ENCODE measurements at regions not wholly inside any gene's neighbourhood (a gene's known extent, or its start where the extent isn't known, plus 50 kb on each side); places are given as distances from the start of the nearest gene placed in this dataset.

DNA sequence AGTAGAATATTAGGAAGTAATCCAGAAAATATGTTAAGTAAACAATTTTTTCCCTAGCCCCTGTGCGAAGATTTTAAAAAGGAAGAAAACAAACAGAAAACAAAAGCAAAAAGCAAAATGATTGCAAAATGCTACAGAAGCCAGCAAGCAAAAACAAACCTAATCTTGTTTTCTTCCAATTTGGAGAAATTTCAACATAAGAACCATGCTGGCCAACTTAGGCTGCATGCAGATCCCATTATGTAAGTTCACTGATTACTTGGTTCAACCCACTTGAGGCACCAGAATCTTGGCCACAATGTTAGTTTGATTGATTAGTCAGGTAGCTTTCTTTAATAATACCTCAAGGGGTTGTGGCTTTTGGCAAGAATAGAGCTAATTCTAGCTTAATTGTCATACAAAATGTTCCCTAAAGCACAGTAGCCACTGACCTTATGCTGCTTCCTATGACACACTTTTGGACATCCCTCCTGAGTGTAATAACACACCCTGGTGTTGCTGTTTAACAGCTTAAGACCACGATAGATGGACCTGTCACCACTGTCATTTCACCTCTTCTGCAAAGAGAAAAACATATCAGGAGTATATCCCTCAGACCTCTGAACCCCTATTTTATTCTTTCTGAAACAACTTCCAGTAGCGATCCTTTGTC is 2342.1 kb downstream of the PCDH7 start:
- no peak overlapping the region for H3K9ac ChIP-seq (ENCODE audit: low read length)
- intact Hi-C loops (cut with micrococcal nuclease) = no loop called here

More for the DNA sequence above, 2342.1 kb downstream of the PCDH7 start:
- H3K9me2 ChIP-seq (ENCODE audit: insufficient read depth) = no peaks in the 10 kb centered on the region
- ChIA-PET POLR2A (no interaction called here), RAD21 (ENCODE audit: low non-redundant PET in 1 of 2, low total read pairs in 2 of 2, uncharacterized antibody in 2 of 2, unreplicated experiment in 2 of 2) (no interaction called here), CTCF (interaction anchor here (1.6 kb wide), 1 partner anchor 11 kb away, joined by 10 read pairs; no protein-coding TSS in a partner anchor)
- DNase-seq (ENCODE audit: low read depth, low spot score) = no peak
- H3K27me3 ChIP-seq (ENCODE audit: insufficient read depth, low read length) = no peaks in the 10 kb centered on the region
- no peak overlapping the region for H3K4me3 ChIP-seq (replicated peaks in 1 of 2; ENCODE audit: low read depth in 1 of 2, low read length in 2 of 2)
- no peak for ATAC-seq
- H3K36me3 ChIP-seq (ENCODE audit: control insufficient read depth in 1 of 2, insufficient read depth in 2 of 2, low read length in 2 of 2) = no peaks in the 10 kb centered on the region
- H3K4me2 ChIP-seq (ENCODE audit: low read length) = no peak overlapping the region
- no peaks in the 10 kb centered on the region for H3K4me1 ChIP-seq (ENCODE audit: control insufficient read depth in 1 of 2, insufficient read depth in 2 of 2, low read length in 2 of 2)
- H3K27ac ChIP-seq (ENCODE audit: low read depth, low read length) = no peak overlapping the region
- TF ChIP-seq EZH2 (IDR thresholded peaks at IDR 0.05) (no peak), POLR2AphosphoS5 (IDR thresholded peaks at IDR 0.05; ENCODE audit: low read depth, low read length) (no peak), ZFX (IDR thresholded peaks at IDR 0.05) (no peak), MAX (IDR thresholded peaks at IDR 0.05) (no peak), EGR1 (IDR thresholded peaks at IDR 0.05; ENCODE audit: low read depth) (no peak), ELF1 (IDR thresholded peaks at IDR 0.05; ENCODE audit: borderline replicate concordance, low read depth) (no peak), CBX3 (IDR thresholded peaks at IDR 0.05; ENCODE audit: low read depth) (no peak), FOSL1 (IDR thresholded peaks at IDR 0.05; ENCODE audit: low read depth) (no peak), SRF (IDR thresholded peaks at IDR 0.05; ENCODE audit: low read depth) (no peak), POLR2A (IDR thresholded peaks at IDR 0.05; ENCODE audit: borderline replicate concordance, extremely low read depth, insufficient read depth, insufficient read length) (no peak), SIN3A (IDR thresholded peaks at IDR 0.05; ENCODE audit: low read depth) (no peak), ZNF274 (IDR thresholded peaks at IDR 0.05; ENCODE audit: low read depth, low read length) (no peak), EZH2phosphoT487 (IDR thresholded peaks at IDR 0.05; ENCODE audit: borderline replicate concordance) (no peak), SP1 (IDR thresholded peaks at IDR 0.05; ENCODE audit: low read depth) (no peak), REST (IDR thresholded peaks at IDR 0.05; ENCODE audit: low read depth) (no peak)
- TF ChIP-seq, protein P1, sequence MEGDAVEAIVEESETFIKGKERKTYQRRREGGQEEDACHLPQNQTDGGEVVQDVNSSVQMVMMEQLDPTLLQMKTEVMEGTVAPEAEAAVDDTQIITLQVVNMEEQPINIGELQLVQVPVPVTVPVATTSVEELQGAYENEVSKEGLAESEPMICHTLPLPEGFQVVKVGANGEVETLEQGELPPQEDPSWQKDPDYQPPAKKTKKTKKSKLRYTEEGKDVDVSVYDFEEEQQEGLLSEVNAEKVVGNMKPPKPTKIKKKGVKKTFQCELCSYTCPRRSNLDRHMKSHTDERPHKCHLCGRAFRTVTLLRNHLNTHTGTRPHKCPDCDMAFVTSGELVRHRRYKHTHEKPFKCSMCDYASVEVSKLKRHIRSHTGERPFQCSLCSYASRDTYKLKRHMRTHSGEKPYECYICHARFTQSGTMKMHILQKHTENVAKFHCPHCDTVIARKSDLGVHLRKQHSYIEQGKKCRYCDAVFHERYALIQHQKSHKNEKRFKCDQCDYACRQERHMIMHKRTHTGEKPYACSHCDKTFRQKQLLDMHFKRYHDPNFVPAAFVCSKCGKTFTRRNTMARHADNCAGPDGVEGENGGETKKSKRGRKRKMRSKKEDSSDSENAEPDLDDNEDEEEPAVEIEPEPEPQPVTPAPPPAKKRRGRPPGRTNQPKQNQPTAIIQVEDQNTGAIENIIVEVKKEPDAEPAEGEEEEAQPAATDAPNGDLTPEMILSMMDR (IDR thresholded peaks at IDR 0.05 in 2 of 3, conservative IDR thresholded peaks at IDR 0.05 in 1 of 3; ENCODE audit: borderline replicate concordance in 1 of 3, insufficient read depth in 1 of 3, low read depth in 2 of 3, low read length in 2 of 3) = no peak
- no peaks in the 10 kb centered on the region for H4K20me1 ChIP-seq (ENCODE audit: insufficient read depth)
- no peak overlapping the region for H2AFZ ChIP-seq (ENCODE audit: low read depth, low read length, poor library complexity, severe bottlenecking)
- H3K79me2 ChIP-seq (ENCODE audit: insufficient read depth, low read length) = no peaks in the 10 kb centered on the region
- BruUV-seq (replicated peaks) = no TSS peak
- no peaks in the 10 kb centered on the region for H3K9me3 ChIP-seq (ENCODE audit: control insufficient read depth in 1 of 2, insufficient read depth in 1 of 2, low read depth in 1 of 2, low read length in 2 of 2)

Data from HCT116 (cell line).